ENCODE measurements at regions not wholly inside any gene's neighbourhood (a gene's known extent, or its start where the extent isn't known, plus 50 kb on each side); places are given as distances from the start of the nearest gene placed in this dataset.

- DNase-seq (ENCODE audit: low spot score): no peak
- Histone ChIP-seq H3K4me1 (peaks cover 6% of the 10 kb centered on the region), H3K9me3 (ENCODE audit: low read depth) (no peaks in the 10 kb centered on the region), H3K9ac (no peak overlapping the region), H3K79me2 (ENCODE audit: low read depth) (no peaks in the 10 kb centered on the region), H3K27ac (no peak overlapping the region), H3F3A (ENCODE audit: low read depth) (no peaks in the 10 kb centered on the region), H3K4me2 (no peak overlapping the region), H3K27me3 (no peaks in the 10 kb centered on the region), H2AFZ (replicated peaks) (no peak overlapping the region), H4K20me1 (ENCODE audit: low read depth) (no peaks in the 10 kb centered on the region), H3K4me3 (no peak overlapping the region), H3K36me3 (no peaks in the 10 kb centered on the region)
- Mint-ChIP-seq H3K36me3 (no peaks in the 10 kb centered on the region), H3K4me3 (no peak overlapping the region), H3K9me3 (peaks cover 3% of the 10 kb centered on the region), H3K4me1 (peaks cover 11% of the 10 kb centered on the region), H3K27me3 (ENCODE audit: insufficient read depth, low read depth) (peaks cover 5% of the 10 kb centered on the region), H3K27ac (no peak overlapping the region)
- TF ChIP-seq, protein P1, sequence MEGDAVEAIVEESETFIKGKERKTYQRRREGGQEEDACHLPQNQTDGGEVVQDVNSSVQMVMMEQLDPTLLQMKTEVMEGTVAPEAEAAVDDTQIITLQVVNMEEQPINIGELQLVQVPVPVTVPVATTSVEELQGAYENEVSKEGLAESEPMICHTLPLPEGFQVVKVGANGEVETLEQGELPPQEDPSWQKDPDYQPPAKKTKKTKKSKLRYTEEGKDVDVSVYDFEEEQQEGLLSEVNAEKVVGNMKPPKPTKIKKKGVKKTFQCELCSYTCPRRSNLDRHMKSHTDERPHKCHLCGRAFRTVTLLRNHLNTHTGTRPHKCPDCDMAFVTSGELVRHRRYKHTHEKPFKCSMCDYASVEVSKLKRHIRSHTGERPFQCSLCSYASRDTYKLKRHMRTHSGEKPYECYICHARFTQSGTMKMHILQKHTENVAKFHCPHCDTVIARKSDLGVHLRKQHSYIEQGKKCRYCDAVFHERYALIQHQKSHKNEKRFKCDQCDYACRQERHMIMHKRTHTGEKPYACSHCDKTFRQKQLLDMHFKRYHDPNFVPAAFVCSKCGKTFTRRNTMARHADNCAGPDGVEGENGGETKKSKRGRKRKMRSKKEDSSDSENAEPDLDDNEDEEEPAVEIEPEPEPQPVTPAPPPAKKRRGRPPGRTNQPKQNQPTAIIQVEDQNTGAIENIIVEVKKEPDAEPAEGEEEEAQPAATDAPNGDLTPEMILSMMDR (IDR thresholded peaks at IDR 0.05): no peak
- TF ChIP-seq EZH2phosphoT487 (IDR thresholded peaks at IDR 0.05) (no peak), EZH2 (IDR thresholded peaks at IDR 0.05) (no peak)
These were observed 1049.3 kb downstream of the NTRK3 start for GRCh38 chr15:87207251-87207650.

- H3K79me2 ChIP-seq (ENCODE audit: low read depth): no peaks in the 10 kb centered on the region
- no peak overlapping the region for H3K4me3 ChIP-seq
- no peaks in the 10 kb centered on the region for H3K4me1 ChIP-seq
- H3F3A ChIP-seq (ENCODE audit: low read depth): no peaks in the 10 kb centered on the region
- Mint-ChIP-seq H3K4me3 (no peak overlapping the region), H3K36me3 (no peaks in the 10 kb centered on the region), H3K9me3 (peaks cover 4% of the 10 kb centered on the region), H3K27ac (no peak overlapping the region), H3K27me3 (ENCODE audit: insufficient read depth, low read depth) (peaks cover 5% of the 10 kb centered on the region), H3K4me1 (peaks cover 4% of the 10 kb centered on the region)
- no peaks in the 10 kb centered on the region for H3K9me3 ChIP-seq (ENCODE audit: low read depth)
- no peak overlapping the region for H3K9ac ChIP-seq
- no peaks in the 10 kb centered on the region for H3K36me3 ChIP-seq
- no peak overlapping the region for H2AFZ ChIP-seq (replicated peaks)
- H3K27ac ChIP-seq: no peak overlapping the region
- H4K20me1 ChIP-seq (ENCODE audit: low read depth): no peaks in the 10 kb centered on the region
- TF ChIP-seq EZH2 (IDR thresholded peaks at IDR 0.05) (no peak), EZH2phosphoT487 (IDR thresholded peaks at IDR 0.05) (no peak)
- TF ChIP-seq, protein P1 (IDR thresholded peaks at IDR 0.05): no peak
- H3K4me2 ChIP-seq: no peak overlapping the region
- no peak for DNase-seq (ENCODE audit: low spot score)
- H3K27me3 ChIP-seq: no peaks in the 10 kb centered on the region
These were observed 1054.6 kb downstream of the NTRK3 start for GRCh38 chr15:87201986-87202385.

- Mint-ChIP-seq H3K27ac (no peak overlapping the region), H3K27me3 (ENCODE audit: insufficient read depth, low read depth) (peaks cover 7% of the 10 kb centered on the region), H3K36me3 (no peaks in the 10 kb centered on the region), H3K4me3 (no peak overlapping the region), H3K4me1 (no peaks in the 10 kb centered on the region), H3K9me3 (peaks cover 4% of the 10 kb centered on the region)
- Histone ChIP-seq H3K36me3 (no peaks in the 10 kb centered on the region), H3K4me1 (no peaks in the 10 kb centered on the region), H3K9ac (no peak overlapping the region), H3K79me2 (ENCODE audit: low read depth) (no peaks in the 10 kb centered on the region), H3K27me3 (no peaks in the 10 kb centered on the region), H3K4me2 (no peak overlapping the region), H3K9me3 (ENCODE audit: low read depth) (no peaks in the 10 kb centered on the region), H3K27ac (no peak overlapping the region), H3K4me3 (no peak overlapping the region), H2AFZ (replicated peaks) (no peak overlapping the region), H3F3A (ENCODE audit: low read depth) (no peaks in the 10 kb centered on the region), H4K20me1 (ENCODE audit: low read depth) (no peaks in the 10 kb centered on the region)
- no peak for DNase-seq (ENCODE audit: low spot score)
- TF ChIP-seq EZH2phosphoT487 (IDR thresholded peaks at IDR 0.05): no peak
- TF ChIP-seq, protein P1 (IDR thresholded peaks at IDR 0.05): no peak
- no peak for TF ChIP-seq EZH2 (IDR thresholded peaks at IDR 0.05)
These were observed 1056.4 kb downstream of the NTRK3 start for GRCh38 chr15:87200149-87200548.

Data from neural progenitor cell (in vitro differentiated cells).